WTC11 (cell line): ENCODE measurements at regions not wholly inside any gene's neighbourhood (a gene's known extent, or its start where the extent isn't known, plus 50 kb on each side); places are given as distances from the start of the nearest gene placed in this dataset.

ENCODE experiments used
- CTCF ChIP-seq: fragments of 200-600 bp; IDR thresholded peaks from 2 replicates; pipeline ENCODE4 v1.8.0; 2022; ENCODE audit warnings: antibody characterized with exemption
- NR1H2 ChIP-seq: sonication (generic); formaldehyde crosslinking; IDR thresholded peaks from 2 replicates; pipeline ENCODE4 v1.9.0; 2021; ENCODE audit warnings: mild to moderate bottlenecking, moderate library complexity, missing genetic modification reagents
- SOX15 ChIP-seq: fragments of 250-450 bp; sonication (Bioruptor Pico); IDR thresholded peaks from 2 replicates; pipeline ENCODE4 v1.9.0; 2021; ENCODE audit warnings: mild to moderate bottlenecking
- ZNF219 ChIP-seq: sonication (generic); formaldehyde crosslinking; IDR thresholded peaks from 2 replicates; pipeline ENCODE4 v1.8.0; 2023; ENCODE audit warnings: missing genetic modification reagents, mild to moderate bottlenecking, borderline replicate concordance
- ZNF512 ChIP-seq: sonication (generic); formaldehyde crosslinking; IDR thresholded peaks from 2 replicates; pipeline ENCODE4 v1.8.1; 2022; ENCODE audit warnings: missing genetic modification reagents, borderline replicate concordance

GRCh38 chr6:167744681-167745669, 81.7 kb upstream of the AFDN start:
- TF ChIP-seq CTCF (no peak), ZNF512 (CRISPR knock-in tag) (no peak), ZNF219 (CRISPR knock-in tag) (no peak), SOX15 (CRISPR knock-in tag) (no peak), NR1H2 (CRISPR knock-in tag) (no peak)
